Mononuclear cell (primary cell): ENCODE measurements at regions not wholly inside any gene's neighbourhood (a gene's known extent, or its start where the extent isn't known, plus 50 kb on each side); places are given as distances from the start of the nearest gene placed in this dataset.

Experiments used
- H3K27me3 ChIP-seq: 2 replicates; pipeline ENCODE4 v1.6.0; 2011; ENCODE audit warnings: low read length, control low read depth; ENCODE audit not compliant: insufficient read depth
- H3K4me1 ChIP-seq: 2 replicates; pipeline ENCODE4 v1.5.1; 2011; ENCODE audit warnings: mild to moderate bottlenecking, low read length, control low read depth; ENCODE audit not compliant: insufficient read depth
- H3K4me3 ChIP-seq: 2 replicates; pipeline ENCODE4 v1.5.1; 2011; ENCODE audit warnings: mild to moderate bottlenecking, low read length, moderate library complexity
- H3K9me3 ChIP-seq: 2 replicates; pipeline ENCODE4 v1.5.1; 2011; ENCODE audit warnings: low read depth, mild to moderate bottlenecking, control low read depth, low read length

DNA sequence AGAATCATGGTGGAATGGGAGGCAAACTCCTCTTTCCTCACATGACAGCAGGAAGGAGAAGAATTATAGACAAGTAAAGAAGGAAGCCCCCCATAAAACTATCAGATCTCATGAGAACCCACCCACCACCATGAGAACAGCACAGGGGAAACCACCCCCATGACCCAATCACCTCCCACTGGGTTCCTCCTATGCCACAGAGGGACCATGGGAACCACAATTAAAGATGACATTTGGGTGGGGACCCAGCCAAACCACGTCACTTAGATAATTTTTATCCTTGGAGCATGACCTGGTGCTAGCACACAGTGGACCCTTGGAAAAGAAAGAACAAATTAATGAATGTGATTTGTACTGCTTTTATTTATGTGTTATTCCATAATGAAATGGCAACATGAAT lies 188.6 kb upstream of the NCKAP5 start:
- Histone ChIP-seq H3K9me3 (no peaks in the 10 kb centered on the region), H3K4me1 (no peaks in the 10 kb centered on the region), H3K4me3 (no peak overlapping the region), H3K27me3 (no peaks in the 10 kb centered on the region)

GRCh38 chr2:133760376-133760775 lies 192.1 kb upstream of the NCKAP5 start:
- H3K4me1 ChIP-seq: no peaks in the 10 kb centered on the region
- no peaks in the 10 kb centered on the region for H3K9me3 ChIP-seq
- no peak overlapping the region for H3K4me3 ChIP-seq
- no peaks in the 10 kb centered on the region for H3K27me3 ChIP-seq

- no peaks in the 10 kb centered on the region for H3K4me1 ChIP-seq
- H3K4me3 ChIP-seq: no peak overlapping the region
- H3K9me3 ChIP-seq: no peaks in the 10 kb centered on the region
- H3K27me3 ChIP-seq: no peaks in the 10 kb centered on the region
These were observed 197.4 kb upstream of the NCKAP5 start for GRCh38 chr2:133765658-133766057.

DNA sequence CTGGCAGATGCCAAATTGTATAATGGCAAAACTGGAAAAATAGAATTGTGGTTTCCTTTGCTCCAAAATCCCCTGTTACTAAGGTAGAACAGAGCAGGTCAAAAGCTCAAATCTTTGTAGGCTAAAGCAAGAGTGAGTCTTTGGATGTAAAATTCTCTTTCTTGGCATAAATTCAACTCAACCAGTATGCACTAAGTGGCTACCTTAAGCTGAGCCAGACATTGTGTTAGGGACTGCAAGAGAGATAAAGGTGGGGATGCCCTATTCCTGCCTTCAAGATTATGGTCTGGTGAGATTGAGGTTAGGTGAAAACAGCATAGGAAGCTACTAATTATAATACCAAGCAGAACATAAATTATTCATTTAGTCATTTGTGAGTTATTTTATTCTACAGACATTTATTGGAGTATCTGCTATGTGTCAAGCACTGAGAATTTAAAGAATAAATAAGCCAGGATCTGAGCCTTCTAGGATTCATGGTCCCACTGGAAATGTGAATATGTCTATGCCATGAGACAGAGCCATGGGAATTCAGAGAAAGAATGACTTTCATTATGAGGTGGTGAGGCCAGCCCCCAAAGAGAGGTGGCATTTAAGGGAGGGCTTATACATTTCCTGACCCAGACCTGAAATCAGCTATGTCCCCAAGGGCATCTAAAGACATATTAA lies 198.0 kb upstream of the NCKAP5 start:
- Histone ChIP-seq H3K4me3 (no peak overlapping the region), H3K27me3 (no peaks in the 10 kb centered on the region), H3K9me3 (no peaks in the 10 kb centered on the region), H3K4me1 (no peaks in the 10 kb centered on the region)

DNA sequence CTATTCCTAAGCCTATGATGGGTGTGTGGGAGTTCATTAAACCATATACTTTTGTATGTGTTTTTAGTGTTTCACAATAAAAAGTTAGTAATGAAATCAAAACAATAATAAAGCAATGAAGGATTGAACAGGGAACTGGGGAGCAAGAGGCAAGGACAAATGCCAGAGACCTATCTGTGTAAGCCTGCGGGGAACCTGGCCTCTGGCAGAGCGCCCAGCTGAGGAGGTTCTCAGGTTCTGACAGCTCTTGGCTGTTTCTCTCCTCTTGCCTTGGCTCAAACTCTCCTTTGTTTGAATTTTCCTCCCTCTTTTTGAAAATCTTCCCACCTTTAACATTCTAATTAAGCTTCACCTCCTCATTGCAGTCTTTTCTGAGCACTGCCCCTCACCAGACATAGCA lies 200.0 kb upstream of the NCKAP5 start:
- no peak overlapping the region for H3K4me3 ChIP-seq
- no peaks in the 10 kb centered on the region for H3K9me3 ChIP-seq
- H3K27me3 ChIP-seq: no peaks in the 10 kb centered on the region
- H3K4me1 ChIP-seq: no peaks in the 10 kb centered on the region

- H3K4me3 ChIP-seq: no peak overlapping the region
- H3K4me1 ChIP-seq: no peaks in the 10 kb centered on the region
- H3K27me3 ChIP-seq: no peaks in the 10 kb centered on the region
- no peaks in the 10 kb centered on the region for H3K9me3 ChIP-seq
These were observed 200.6 kb upstream of the NCKAP5 start for GRCh38 chr2:133768658-133769435.

DNA sequence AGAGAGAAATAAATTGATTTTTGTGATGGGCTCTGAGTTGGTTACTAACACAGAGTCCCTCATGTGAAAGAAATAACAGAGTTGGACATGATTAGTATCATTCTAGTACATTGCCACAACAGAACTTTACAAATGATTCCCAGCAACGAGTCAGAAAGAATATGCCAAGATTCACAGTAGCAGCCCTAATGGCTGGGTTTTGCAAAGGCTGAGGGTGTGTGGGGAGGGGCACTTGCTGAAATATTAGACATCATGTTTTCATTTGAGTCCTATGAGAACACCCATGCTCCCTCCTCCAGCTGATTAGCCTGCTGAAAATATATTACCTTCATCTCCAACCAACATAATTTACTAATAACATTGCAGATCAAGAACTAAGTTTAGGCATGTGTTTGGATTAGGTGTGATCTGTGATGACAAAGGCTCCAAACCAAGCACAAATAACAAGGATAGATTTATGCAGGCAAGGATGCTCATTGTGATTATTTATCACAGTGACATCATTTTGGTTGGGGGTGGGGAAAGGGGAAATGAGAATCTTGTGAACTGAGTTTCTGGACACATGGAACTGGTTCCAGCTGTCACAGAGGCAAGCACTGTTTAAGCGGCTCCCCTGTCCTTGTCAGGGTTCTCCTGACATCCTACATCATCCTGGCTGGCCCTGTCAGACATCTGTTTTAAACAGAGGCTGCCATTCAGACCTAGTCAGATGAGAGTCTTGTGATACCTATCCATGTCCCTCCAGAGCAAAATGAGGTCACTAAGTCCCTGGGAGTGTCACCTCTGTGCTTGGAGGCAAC lies 205.8 kb upstream of the NCKAP5 start:
- H3K27me3 ChIP-seq: no peaks in the 10 kb centered on the region
- H3K4me1 ChIP-seq: no peaks in the 10 kb centered on the region
- no peaks in the 10 kb centered on the region for H3K9me3 ChIP-seq
- no peak overlapping the region for H3K4me3 ChIP-seq

DNA sequence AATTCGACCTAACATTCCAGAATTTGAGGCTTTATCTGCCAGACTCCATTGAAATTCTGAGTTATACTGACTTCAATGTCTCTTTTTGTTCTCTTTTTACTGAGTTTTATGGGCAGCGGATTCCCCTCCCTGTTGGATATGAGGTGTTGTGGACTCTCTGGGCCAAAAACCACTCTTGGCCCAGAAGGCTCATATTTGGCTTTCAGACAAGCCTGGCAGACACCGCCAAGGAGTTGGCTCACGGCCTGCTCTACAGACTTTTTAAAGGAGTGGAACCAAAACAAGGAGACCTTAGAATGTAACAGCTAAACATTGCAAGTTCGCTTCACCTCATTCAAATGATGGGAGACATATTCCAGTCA lies 206.4 kb upstream of the NCKAP5 start:
- Histone ChIP-seq H3K27me3 (no peaks in the 10 kb centered on the region), H3K4me3 (no peak overlapping the region), H3K4me1 (no peaks in the 10 kb centered on the region), H3K9me3 (no peaks in the 10 kb centered on the region)

- no peaks in the 10 kb centered on the region for H3K27me3 ChIP-seq
- peaks cover 5% of the 10 kb centered on the region for H3K9me3 ChIP-seq
- no peak overlapping the region for H3K4me3 ChIP-seq
- no peaks in the 10 kb centered on the region for H3K4me1 ChIP-seq
These were observed 208.8 kb upstream of the NCKAP5 start for GRCh38 chr2:133776936-133777573.

GRCh38 chr2:133777574-133777960 lies 209.3 kb upstream of the NCKAP5 start:
- Histone ChIP-seq H3K9me3 (peaks cover 5% of the 10 kb centered on the region), H3K4me1 (no peaks in the 10 kb centered on the region), H3K4me3 (no peak overlapping the region), H3K27me3 (no peaks in the 10 kb centered on the region)

- Histone ChIP-seq H3K4me1 (no peaks in the 10 kb centered on the region), H3K4me3 (no peak overlapping the region), H3K9me3 (peaks cover 5% of the 10 kb centered on the region), H3K27me3 (no peaks in the 10 kb centered on the region)
These were observed 212.1 kb upstream of the NCKAP5 start for GRCh38 chr2:133780099-133780996.

- Histone ChIP-seq H3K27me3 (no peaks in the 10 kb centered on the region), H3K4me3 (no peak overlapping the region), H3K9me3 (peaks cover 5% of the 10 kb centered on the region), H3K4me1 (no peaks in the 10 kb centered on the region)
These were observed 212.8 kb upstream of the NCKAP5 start for GRCh38 chr2:133780997-133781513.

DNA sequence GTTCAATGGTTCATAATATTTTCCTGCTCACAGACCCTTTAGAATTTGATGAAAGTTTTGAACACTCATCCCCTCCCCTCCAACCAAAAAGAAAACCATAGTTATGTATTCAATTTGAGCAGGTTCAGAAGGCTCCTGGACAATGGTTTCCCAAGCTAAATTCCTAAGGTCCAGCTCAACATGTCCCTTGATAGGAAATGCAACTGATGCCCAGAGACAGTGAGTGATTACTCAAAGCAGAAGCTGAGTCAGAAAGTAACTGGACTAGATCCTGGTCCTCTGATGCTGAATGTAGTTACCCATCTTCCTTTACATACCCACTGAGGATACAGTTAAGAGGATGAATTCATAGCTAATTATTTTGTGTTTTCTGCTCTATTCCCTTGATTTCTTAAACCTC lies 218.9 kb upstream of the NCKAP5 start:
- Histone ChIP-seq H3K27me3 (no peaks in the 10 kb centered on the region), H3K4me1 (no peaks in the 10 kb centered on the region), H3K9me3 (no peaks in the 10 kb centered on the region), H3K4me3 (no peak overlapping the region)

DNA sequence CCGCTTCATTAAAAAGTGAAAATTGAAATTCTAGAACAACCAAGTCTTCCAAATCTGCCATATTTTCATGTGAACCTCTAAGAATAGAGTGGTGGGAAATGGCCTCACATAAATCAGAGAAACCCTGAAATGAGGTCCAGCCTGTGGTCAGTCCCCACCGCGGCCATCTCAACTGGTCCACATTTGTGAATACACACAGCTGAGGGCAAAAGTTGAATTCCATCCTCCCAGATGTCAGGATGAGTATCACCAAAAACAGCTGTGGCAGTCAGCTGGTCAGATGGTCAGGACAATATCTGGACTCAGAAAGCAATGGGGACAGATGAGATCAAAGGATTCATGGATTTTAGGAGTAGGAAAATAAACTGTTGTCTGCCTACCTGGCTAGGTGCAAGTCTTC lies 219.4 kb upstream of the NCKAP5 start:
- Histone ChIP-seq H3K27me3 (no peaks in the 10 kb centered on the region), H3K9me3 (no peaks in the 10 kb centered on the region), H3K4me1 (no peaks in the 10 kb centered on the region), H3K4me3 (no peak overlapping the region)
